ENCODE measurements at regions not wholly inside any gene's neighbourhood (a gene's known extent, or its start where the extent isn't known, plus 50 kb on each side); places are given as distances from the start of the nearest gene placed in this dataset.
"Not testable (repeated sequence)": the region's sequence is repeated elsewhere in the genome, so short reads cannot be mapped to it uniquely, and the experiment has no call there.

DNA sequence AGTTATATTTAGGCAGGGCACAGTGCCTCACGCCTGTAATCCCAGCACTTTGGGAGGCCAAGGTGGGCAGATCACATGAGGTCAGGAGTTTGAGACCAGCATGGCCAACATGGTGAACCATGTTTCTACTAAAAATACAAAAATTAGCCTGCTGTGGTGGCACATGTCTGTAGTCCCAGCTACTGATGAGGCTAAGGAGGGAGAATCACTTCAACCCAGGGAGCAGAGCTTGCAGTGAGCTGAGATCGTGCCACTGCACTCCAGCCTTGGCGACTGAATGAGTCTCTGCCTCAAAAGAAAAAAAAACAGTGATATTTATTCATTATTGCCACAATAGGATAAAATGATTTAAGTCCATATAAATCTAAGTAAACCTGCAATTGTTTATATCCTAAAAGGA, 56.4 kb upstream of the LRRK2 start:
- H3K23ac ChIP-seq (ENCODE audit: low read depth, low read length); H4K5ac ChIP-seq (ENCODE audit: low read depth, low read length); H3K79me1 ChIP-seq (ENCODE audit: low read depth in 1 of 2, low read length in 2 of 2); H3K27ac ChIP-seq (ENCODE audit: insufficient read depth, low read length); H2AFZ ChIP-seq (replicated peaks; ENCODE audit: low read length, poor library complexity); H2AK5ac ChIP-seq (ENCODE audit: low read depth, low read length); H2BK5ac ChIP-seq (ENCODE audit: low read depth, low read length, poor library complexity, severe bottlenecking); H3K27me3 ChIP-seq (ENCODE audit: control insufficient read depth, insufficient read depth, low read length); H3K14ac ChIP-seq (replicated peaks; ENCODE audit: low read depth, low read length); H3K4me2 ChIP-seq (ENCODE audit: low read depth, low read length); H4K8ac ChIP-seq (ENCODE audit: low read depth in 2 of 2, low read length in 2 of 2); dilution Hi-C loops (cut with HindIII; ENCODE audit: low sequenced_read_pairs, unreplicated experiment); H3K4me1 ChIP-seq (ENCODE audit: control insufficient read depth, insufficient read depth, low read length); H4K91ac ChIP-seq (ENCODE audit: insufficient read depth, low read depth, low read length); H3K9ac ChIP-seq (ENCODE audit: low read depth, low read length); H2BK20ac ChIP-seq (ENCODE audit: low read depth, low read length); H3K9me3 ChIP-seq (ENCODE audit: control insufficient read depth, insufficient read depth, low read length); H3K36me3 ChIP-seq (ENCODE audit: control insufficient read depth, insufficient read depth, low read length); H3K9me1 ChIP-seq (ENCODE audit: insufficient read depth, low read length); DNase-seq; CTCF ChIA-PET; H2BK120ac ChIP-seq (ENCODE audit: low read depth, low read length); in situ Hi-C loops (cut with MboI; ENCODE audit: low sequenced_read_pairs); ATAC-seq (ENCODE audit: low read depth); intact Hi-C loops (cut with micrococcal nuclease); H4K20me1 ChIP-seq (ENCODE audit: insufficient read depth, low read length); H3K4ac ChIP-seq (ENCODE audit: low read depth, low read length); H3K56ac ChIP-seq (ENCODE audit: extremely low read depth, insufficient read depth, low read length); BruUV-seq (replicated peaks); H3K18ac ChIP-seq (ENCODE audit: low read depth, low read length); H3K4me3 ChIP-seq (ENCODE audit: insufficient read depth, low read depth, low read length); H2AK9ac ChIP-seq (replicated peaks; ENCODE audit: low read depth, low read length, poor library complexity); POLR2A ChIA-PET (ENCODE audit: unreplicated experiment); H2BK15ac ChIP-seq (ENCODE audit: low read depth, low read length): not testable (repeated sequence)
- WGBS, 2 experiments (ENCODE audit: extremely low coverage in 2 of 2, insufficient read length in 1 of 2), result 60% methylated on average over 1 of the region's 3 CpGs; no CpG with 5 or more reads in 1 of the 2 experiments

All from IMR-90 (cell line).